ENCODE measurements at regions not wholly inside any gene's neighbourhood (a gene's known extent, or its start where the extent isn't known, plus 50 kb on each side); places are given as distances from the start of the nearest gene placed in this dataset.

- no peak for TF ChIP-seq GATA3 (IDR thresholded peaks at IDR 0.05; ENCODE audit: low read depth, low read length)
Measured at GRCh38 chr13:44320611-44321010, 53.0 kb upstream of the SERP2 start.

GRCh38 chr13:44321961-44322360, 51.7 kb upstream of the SERP2 start:
- TF ChIP-seq GATA3 (IDR thresholded peaks at IDR 0.05; ENCODE audit: low read depth, low read length) (no peak), GATA2 (IDR thresholded peaks at IDR 0.05; ENCODE audit: low read depth, low read length) (no peak)

GRCh38 chr13:44322928-44323327, 50.7 kb upstream of the SERP2 start:
- no peak for TF ChIP-seq GATA2 (IDR thresholded peaks at IDR 0.05; ENCODE audit: low read depth, low read length)
- no peak for TF ChIP-seq GATA3 (IDR thresholded peaks at IDR 0.05; ENCODE audit: low read depth, low read length)

GRCh38 chr13:44323754-44324153, 49.9 kb upstream of the SERP2 start:
- TF ChIP-seq GATA3 (IDR thresholded peaks at IDR 0.05; ENCODE audit: low read depth, low read length), result no peak
- TF ChIP-seq GATA2 (IDR thresholded peaks at IDR 0.05; ENCODE audit: low read depth, low read length), result no peak
